GM20431 (cell line): ENCODE measurements at regions not wholly inside any gene's neighbourhood (a gene's known extent, or its start where the extent isn't known, plus 50 kb on each side); places are given as distances from the start of the nearest gene placed in this dataset.

Experiments
- in situ Hi-C: fragments of 300-500 bp; cut with MseI, MboI; formaldehyde crosslinking; loops from one replicate; pipeline ENCODE4 v1.15.0; 2020; ENCODE audit warnings: low sequenced_read_pairs; ENCODE audit not compliant: unreplicated experiment

- in situ Hi-C loops: loop anchor here (25.0 kb wide), 1 partner anchor 178 kb away; no protein-coding TSS in a partner anchor
Observed at GRCh38 chr9:114733816-114734215, 51.8 kb upstream of the TEX48 start.

GRCh38 chr9:114732823-114733222, 50.8 kb upstream of the TEX48 start:
- in situ Hi-C loops: loop anchor here (25.0 kb wide), 1 partner anchor 179 kb away; no protein-coding TSS in a partner anchor
